NCI-H2029 (cell line): ENCODE measurements at regions not wholly inside any gene's neighbourhood (a gene's known extent, or its start where the extent isn't known, plus 50 kb on each side); places are given as distances from the start of the nearest gene placed in this dataset.
"Not testable (repeated sequence)": the region's sequence is repeated elsewhere in the genome, so short reads cannot be mapped to it uniquely, and the experiment has no call there.

Source experiments
- DNase-seq: peaks from one replicate; lab custom pipeline; 2025; lab: John Stamatoyannopoulos, UW

DNA sequence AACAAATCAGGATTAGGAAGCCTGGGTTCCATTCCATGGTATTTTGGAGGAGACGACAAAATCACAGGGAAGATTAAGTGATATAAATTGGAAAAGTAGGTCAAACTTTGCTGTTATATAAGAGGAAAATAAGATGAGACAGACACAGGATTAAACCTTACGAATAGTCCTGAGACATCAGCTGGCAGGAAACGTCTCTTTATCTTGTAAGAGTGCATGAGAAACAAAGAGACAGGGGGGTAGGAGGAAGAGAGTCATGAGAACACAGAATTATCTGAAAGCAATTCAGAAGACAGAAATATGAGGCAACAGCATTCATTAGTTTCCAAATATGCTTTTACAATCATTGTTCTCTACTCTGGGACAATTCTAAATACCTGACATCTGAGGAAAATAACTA is 310.6 kb upstream of the MIR17HG start:
- DNase-seq, result no peak

- no peak for DNase-seq
Observed at GRCh38 chr13:91042870-91043269, 304.6 kb upstream of the MIR17HG start.

DNA sequence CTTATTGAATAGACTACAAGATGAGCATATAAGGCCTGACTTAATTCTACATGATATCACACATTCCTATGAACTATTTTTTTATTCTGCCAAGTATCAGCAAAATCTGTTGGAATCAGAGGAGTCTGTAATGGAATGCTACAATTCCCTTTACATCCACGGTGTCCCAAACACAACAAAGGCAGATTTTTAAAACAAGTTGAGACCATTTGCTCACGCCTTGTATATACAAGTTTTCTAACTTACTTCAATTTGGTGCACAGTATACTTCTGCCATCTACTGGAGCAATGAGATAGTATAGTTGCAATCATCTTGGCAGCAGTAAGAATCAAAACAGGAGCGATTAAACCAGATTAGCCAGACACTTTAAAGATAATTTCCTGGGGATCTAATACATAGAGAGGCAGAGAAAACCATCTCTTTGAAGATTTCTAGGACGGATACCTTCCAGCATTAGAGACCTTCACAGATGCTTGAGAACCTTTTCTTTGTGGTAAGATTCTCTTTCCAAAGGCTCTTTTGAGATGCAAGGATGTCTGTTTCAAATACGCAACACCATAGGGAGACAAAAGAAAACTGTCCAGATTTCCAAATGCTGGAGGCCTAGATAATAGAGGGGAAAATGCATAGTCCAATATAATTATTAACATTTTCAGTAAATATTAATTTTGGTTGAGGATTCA is 302.0 kb upstream of the MIR17HG start:
- no peak for DNase-seq

DNA sequence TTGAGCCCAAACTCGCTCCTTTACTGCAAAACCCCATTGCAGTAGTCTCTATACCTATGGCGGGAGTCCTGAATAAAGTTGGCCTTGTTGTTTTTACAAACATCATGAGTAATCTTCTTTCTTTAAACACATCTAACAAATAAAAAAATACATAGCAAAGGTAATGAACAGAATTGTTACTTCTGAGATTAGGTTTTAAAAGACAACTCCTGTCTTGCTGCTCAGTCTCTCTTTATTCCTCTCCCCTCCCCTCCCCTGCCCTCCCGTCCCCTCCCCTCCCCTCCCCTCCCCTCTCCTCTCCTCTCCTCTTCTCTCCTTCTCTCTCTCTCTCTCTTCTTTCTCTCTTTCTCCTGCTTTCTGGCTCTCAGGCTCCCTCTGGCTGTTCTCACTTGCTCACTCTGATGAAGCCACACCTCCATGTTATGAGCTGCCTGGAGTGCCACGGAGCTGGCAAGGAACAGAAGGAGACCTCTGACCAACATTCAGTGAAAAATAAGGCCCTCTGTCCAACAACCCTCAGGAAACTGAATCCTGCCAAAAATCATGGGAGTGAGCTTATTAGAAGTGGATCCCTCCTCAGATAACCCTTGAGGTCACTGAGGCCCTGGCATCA is 300.7 kb upstream of the MIR17HG start:
- DNase-seq, result no peak

DNA sequence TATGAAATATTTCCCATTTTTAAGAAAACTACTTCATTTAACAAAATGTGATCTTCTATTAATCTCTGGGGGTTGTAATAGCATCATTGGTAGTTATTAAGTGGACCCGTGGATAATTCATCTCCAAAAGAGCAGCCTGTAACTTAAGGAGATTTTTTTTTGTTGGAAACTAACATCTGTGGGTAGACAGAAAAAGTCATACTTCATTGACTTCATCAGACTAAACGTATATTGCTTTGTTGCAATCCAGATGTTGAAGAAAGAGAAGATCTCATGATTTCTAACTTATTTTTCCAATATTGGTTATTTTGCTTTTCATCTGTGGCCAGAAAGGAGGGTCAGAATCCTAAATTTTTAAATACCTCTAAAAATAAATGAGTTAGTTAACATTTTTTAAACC is 296.5 kb upstream of the MIR17HG start:
- no peak for DNase-seq

GRCh38 chr13:91052876-91053275 is 294.6 kb upstream of the MIR17HG start:
- DNase-seq, result no peak

DNA sequence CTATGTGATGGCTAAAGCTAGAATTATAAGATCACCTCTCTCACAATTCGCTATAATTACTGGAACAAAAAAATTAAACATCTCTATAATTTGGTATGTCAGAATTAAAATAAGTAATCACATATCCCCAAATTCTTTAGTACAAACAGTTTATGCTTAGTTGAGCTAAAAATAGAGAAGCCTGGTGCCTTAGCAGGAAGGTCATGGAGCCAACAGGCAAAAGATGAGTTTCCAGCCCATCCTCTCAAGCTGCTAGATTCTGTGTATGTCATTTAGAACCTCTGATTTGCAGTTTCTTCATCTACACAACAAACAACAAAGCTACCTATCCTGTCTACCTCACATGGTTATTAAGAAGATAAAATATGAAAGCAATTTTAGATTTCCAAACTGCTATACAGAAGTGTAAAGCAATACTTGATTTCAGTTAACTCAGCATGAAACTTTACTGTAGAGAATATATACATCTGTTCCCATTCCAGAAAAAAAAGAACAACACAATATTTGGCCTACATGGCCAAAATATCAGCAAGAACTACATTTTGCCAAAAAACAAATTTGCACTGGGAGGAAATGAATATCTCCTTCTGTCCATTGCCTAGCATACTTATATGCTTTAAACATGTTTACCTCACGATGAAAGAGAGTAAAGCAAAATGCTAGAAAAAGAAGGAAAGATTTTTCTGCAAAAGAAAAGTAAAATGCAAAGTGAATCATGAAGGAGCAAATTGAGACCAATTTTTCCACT is 294.0 kb upstream of the MIR17HG start:
- no peak for DNase-seq

DNA sequence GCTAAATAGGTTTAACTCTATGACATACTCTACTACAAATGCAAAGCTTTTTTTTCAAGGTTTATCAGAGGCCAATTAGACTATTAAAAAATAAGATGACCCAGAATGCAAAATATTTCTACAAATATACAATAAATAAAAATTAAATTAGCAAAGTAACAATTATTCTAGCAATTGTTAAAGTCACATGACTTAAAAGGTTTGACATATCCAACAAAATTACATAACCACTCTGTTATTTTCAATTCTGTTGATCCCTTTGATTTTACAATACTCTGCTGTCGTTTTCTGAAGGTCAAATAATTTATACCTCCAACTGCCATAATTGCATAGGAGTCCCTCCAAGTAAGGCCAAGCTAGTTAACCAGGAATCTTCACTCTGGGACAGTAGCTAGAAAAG is 292.6 kb upstream of the MIR17HG start:
- DNase-seq, result no peak

- DNase-seq, result no peak
Observed at GRCh38 chr13:91056746-91057145, 290.7 kb upstream of the MIR17HG start.

DNA sequence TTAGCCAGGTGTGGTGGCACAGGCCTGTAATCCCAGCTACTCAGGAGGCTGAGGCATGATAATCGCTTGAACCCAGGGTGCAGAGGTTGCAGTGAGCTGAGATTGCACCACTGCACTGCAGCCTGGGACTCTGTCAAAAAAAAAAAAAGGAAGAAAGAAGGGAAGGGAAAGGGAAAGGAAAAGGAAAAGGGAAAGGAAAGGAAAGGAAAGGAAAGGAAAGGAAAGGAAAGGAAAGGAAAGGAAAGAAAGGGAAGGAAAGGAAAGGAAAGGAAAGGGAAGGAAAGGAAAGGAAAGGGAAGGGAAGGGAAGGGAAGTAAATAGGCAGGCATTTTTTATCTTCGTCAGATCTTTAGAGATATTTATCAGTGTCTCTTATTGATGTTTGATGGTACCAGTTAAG is 290.0 kb upstream of the MIR17HG start:
- not testable (repeated sequence) for DNase-seq

DNA sequence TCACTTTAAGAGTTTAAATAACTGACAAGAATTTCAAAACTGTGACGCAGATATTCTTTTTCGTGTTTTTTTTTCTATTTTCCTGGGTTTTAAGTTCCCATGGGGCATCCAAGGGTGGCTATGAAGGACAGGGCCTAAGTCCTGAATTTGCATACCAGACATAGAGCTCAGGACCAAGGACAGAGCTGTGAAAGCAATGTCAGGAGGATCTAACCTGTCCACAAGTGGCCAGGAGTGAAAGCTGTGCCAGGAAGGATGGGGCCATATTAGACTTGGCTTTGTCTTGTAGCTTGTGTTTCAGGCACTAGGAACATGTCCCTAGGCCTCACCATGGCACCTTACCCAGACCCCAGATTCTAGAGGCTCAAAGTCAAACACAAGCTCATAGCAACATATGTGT is 289.4 kb upstream of the MIR17HG start:
- no peak for DNase-seq

DNA sequence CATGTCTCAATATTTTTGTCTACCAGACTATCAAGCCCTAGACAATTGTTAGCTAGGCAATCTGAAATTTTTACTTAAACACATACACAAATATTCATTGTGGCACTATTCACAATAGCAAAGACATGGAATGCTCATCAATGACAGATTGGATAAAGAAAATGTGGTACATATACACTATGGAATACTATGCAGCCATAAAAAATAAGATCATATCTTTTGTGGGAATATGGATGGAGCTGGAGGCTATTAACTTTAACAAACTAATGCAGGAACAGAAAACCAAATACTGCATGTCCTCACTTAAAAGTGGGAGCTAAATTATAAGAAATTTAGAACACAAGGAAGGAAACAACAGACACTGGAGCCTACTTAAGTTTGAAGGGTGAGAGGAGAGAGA is 288.6 kb upstream of the MIR17HG start:
- DNase-seq, result no peak

GRCh38 chr13:91066745-91067144 is 280.7 kb upstream of the MIR17HG start:
- no peak for DNase-seq

DNA sequence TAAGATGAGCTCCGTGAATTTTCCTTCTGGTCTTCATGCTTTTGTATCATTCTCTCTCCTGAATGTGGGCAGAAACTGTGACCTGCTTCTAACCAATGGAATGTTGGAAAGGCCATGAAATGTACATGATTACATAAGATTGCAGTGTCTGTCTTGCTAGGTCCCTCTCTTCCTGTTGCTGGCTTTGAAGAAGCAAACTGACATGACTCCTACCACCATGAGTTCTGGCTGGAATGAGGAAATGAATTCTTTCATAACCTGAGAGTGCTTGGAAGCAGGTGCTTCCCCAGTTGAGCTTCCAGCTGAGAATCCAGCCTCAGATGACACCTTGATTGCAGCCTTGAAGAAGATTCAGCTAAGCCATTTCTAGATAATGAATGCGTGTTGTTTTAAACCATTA is 275.0 kb upstream of the MIR17HG start:
- DNase-seq, result no peak

- DNase-seq, result no peak
Observed at GRCh38 chr13:91074091-91074490, 273.4 kb upstream of the MIR17HG start.

- DNase-seq, result no peak
Observed at GRCh38 chr13:91076830-91077229, 270.7 kb upstream of the MIR17HG start.

DNA sequence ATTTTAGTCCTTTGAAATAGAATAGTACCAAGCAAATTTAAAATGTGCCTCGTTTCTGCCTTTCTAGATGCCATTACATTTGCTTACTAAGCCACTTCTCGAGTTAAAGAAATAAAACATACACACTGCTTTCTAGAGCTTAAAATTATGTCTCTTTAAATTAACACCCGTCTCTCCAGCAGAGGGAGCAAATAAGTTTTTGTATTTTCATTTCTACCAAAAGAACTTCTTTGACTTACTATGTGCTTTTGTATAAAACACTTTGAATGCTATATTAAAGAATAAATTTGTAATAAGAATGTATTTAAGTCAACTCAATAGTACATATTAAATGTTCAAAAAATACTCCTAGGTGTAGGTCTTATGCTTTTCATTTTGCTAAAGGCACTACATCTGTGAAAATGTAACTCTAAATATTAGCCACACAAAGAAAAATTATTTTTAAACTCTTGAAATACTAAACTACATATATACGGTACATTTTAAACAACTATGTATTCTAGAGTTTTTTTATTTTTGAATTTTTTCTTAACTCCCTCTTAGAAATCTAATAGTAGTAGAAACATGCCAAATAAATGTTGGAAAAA is 269.3 kb upstream of the MIR17HG start:
- DNase-seq, result no peak

DNA sequence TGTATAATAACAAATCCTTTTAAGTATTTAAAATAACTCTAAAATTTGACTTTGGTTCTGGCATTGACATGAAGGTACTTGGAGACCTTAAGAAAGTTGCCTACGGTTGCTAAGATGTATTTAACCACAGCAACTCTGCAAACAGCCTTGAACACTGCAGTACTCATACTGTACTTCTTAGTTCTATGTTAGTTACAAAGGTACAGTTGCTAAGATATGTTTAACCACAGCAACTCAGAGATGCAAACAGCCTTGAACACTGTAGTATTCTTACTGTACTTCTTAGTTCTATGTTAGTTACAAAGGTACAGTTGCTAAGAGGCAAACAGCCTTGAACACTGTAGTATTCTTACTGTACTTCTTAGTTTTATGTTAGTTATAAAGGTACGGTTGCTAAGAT is 268.3 kb upstream of the MIR17HG start:
- no peak for DNase-seq

GRCh38 chr13:91085127-91085526 is 262.4 kb upstream of the MIR17HG start:
- DNase-seq, result no peak

- DNase-seq, result no peak
Observed at GRCh38 chr13:91086936-91087716, 260.4 kb upstream of the MIR17HG start.

DNA sequence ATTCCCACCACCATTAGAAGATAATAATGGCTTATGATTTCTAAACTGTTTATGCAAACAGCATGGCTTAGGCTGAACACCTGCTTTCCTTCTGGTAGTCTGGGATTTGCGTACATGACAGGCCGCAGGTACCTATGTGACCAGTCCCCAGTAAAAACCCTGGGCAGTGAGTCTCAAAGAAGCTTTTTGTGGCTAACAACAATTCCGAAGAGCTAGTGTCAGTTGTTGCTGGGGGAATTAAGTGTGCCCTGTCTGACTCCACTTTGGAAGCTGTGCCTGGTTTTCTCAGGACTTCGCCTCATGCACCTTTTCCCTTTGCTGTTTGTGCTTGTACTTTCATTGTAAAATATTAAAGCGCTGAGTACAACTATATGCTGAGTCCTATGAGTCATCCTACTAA is 250.2 kb upstream of the MIR17HG start:
- no peak for DNase-seq

- DNase-seq, result no peak
Observed at GRCh38 chr13:91099877-91100276, 247.6 kb upstream of the MIR17HG start.
